Fibroblast of skin of left quadriceps (primary cell): ENCODE measurements at regions not wholly inside any gene's neighbourhood (a gene's known extent, or its start where the extent isn't known, plus 50 kb on each side); places are given as distances from the start of the nearest gene placed in this dataset.
"Not testable (repeated sequence)": the region's sequence is repeated elsewhere in the genome, so short reads cannot be mapped to it uniquely, and the experiment has no call there.

Source experiments
- DNase-seq, 2 experiments: peaks; one replicate each; pipeline ENCODE4 v3.0.0-alpha.2; 2013; ENCODE audit warnings: low read depth in 2 of 2

DNA sequence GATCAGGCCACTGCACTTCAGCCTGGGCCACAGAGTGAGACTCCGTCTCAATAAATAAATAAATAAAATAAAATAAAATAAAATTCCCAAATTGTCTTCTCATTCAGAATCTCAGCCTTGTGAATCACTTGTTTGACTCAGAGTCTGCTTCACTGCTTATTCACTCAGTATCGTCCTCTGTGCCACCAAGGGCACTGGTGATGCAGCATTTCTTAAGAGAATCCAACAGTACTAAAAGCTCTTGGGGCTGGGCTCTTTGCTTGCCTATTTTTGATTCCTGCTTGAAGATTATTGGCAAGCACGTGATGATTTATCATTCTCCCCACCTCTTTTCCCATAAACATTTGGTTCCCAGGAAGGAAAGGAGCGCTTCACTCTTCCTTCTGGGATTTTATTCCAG lies 54.8 kb upstream of the HMGB1 start:
- DNase-seq: peak in 1 of 2 experiments; percentile 4

DNA sequence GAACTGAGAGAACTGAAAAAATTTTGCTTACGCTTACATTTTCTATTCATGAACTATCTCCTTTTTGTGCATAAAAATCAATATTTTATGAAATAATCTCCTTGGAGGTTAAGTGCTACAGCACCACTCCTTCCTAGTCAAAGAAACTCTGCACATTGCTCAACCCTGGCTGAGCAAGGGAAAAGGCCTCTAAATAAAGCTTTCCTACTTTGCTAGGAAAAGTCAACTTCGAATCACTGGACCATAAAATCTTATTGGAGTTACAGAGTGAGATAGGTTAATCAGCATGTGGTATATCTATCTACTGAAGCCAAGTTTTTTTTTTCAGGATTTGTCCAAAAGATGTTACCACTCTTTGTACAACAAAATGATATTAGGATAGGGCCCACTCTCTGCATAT lies 57.5 kb upstream of the HMGB1 start:
- no peak for DNase-seq

DNA sequence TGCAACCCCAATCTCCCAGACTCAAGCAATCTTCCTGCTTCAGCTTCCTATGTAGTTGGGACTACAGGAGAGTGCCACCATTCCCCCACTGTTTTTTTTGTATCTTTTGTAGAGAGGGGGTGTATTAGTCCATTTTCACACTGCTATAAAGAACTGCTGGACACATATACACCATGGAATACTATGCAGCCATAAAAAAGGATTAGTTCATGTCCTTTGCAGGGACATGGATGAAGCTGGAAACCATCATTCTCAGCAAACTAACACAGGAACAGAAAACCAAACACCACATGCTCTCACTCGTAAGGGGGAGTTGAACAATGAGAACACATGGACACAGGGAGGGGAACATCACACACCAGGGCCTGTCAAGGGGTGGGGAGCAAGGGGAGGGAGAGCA lies 58.1 kb upstream of the HMGB1 start:
- not testable (repeated sequence) for DNase-seq

DNA sequence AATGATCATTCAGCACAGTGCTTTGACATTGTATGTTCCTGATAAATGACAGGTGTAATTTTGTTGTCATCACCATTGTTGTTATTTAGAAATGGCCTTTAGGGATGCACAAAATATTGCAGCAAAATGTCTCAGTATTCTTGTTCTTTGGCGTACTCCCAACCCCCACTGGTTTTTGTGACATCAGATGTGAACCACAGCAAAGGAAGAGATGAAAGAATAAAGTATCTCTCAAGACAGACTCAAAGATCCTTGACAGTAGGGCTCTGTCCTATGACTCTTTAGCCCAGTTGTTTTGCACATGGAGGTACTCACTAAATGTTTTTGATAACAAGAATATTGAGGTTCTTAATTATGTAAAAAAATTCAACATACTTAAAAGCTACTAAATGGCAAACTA lies 59.5 kb upstream of the HMGB1 start:
- DNase-seq: not testable (repeated sequence)

DNA sequence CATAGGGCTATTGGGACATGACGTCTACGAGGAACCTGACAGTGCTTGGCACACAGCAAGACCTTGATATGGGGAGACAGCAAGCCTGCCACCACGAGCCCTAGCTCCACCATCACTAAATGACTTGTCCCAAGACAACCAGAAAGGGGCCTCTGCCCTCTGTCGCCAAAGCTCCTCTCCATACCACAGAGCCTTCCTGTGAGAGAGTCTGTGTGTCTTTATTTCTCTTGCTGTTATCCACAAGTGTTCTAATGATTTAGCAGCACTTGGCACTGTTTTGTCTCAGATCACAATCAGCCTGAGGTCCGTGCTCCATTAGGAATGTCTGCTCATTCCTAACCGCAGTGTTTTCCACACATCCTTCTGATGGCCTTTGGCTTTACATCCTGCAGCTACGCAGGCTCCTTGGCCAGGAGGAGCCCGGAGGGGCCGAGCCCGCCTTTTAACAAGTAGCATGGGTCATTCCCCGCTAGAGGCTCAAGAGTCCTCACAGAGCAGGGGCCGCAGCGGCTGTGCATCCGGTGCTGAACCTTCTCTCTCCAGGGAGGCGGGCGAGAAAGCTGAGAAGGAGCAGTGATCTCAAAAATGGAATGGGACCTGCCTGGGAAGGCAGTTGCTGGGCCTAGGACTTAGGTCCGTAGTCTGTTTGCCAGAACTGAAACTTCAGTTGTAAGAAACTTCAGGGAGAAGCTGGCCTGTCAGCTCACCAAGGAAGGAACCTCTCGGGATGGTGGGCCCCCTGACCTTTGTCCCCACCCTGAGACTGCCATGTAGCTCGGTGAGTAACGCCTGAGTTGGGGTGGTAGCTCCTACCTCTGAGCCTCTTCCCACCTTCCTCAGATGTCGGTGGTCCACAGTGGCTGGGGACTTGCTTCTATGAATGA lies 61.1 kb upstream of the HMGB1 start:
- DNase-seq: peak in 1 of 2 experiments; percentile 3

DNA sequence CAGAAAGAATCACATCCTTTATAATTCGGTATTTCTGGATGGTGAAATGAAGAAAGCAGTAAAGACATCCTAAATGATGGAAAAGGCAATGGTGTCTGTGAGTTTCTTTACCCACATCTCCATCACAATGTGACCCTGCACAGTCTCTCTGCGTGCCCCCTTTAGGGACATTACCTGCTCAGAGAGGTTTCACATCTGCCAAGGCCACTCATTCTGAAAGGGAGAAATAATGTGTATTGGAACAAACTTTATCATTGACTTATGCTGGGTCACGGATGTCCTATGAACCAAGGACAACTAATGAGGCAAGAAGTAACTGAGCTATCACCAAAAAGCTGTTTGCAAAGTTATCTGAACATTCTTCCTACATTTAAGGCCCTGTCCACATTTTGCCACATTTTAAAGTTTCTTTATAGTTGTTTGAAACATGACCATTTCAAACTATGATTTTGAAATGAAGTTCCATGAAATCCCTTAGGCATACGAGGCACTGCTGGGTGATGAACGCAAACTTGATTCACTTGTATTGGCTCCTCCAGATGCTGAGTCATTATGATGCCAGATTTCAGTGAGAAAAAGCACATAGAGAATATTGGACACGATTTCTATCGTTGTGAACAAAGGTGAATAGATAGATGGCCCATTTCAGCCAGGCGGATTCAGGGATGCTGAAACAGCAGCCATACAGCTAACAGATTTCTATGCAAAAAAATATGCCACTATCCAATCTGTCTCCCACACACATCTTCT lies 63.5 kb upstream of the HMGB1 start:
- DNase-seq: no peak

DNA sequence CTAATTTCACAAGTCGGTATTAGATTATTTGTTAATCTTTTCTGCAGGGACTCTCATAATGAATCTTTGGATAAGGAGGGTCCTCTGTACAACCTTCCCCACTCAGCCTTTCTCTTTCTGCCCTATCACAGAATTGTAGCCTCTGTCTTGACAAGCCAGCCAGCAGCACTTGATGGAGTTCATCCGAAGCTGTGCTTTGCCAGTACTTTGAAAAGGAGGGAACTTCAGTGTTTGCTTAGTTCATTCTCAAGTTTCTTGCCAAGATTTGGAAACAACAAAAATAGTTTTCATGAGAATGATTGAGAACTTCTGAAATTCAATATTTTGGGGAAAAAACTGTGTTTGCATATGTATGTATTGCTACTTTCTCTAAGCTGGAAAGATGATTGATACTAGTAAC lies 69.3 kb upstream of the HMGB1 start:
- DNase-seq: no peak

DNA sequence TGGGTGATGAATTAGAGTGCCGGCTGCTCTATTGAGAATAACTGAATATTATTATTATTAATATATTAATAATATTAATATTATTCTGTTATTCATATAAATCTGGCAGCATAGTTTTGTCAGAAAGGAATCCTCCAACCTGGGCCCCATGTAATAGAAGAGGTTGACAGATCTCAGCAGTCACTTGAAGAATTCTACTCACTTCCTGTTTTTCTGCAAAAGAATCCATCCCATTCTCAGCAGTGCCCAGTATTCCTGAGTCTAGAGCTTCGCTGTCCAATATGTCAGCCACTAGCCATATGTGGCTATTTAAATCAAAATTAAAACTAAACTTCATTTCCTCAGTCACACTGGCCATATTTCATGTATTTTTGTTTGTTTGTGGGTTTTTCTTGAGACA lies 72.4 kb upstream of the USPL1 start:
- no peak for DNase-seq

DNA sequence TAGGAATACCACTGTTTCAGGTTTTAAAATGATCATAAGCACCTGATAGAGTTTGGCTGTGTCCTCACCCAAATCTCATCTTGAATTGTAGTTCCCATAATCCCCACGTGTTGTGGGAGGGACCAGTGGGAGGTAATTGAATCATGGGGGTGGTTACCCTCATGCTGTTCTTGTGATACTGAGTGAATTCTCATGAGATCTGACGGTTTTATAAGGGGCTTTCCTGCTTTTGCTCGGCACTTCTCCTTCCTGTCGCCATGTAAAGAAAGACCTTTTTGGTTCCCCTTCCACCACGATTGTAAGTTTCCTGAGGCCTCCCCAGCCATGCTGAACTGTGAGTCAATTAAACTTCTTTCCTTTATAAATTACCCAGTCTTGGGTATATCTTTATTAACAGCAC lies 69.7 kb upstream of the USPL1 start:
- DNase-seq: not testable (repeated sequence)

DNA sequence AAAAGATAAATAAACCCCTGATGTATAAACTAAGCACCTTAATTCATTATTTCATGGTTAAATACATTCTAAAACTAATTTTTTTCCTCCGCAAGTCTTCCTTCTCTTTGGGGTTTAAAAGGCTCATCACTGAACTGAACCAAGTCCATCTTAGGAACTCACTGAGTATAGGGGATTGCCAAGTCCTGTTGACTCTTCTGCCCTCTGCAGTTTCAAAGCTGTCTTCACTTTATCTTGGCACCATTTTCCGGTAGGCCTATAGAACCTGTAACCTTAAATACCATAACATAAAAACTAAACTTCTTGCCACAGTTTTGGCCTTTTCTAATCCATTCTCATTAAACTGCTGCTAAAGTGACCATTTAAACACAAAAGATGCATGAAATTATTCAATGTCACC lies 66.5 kb upstream of the USPL1 start:
- DNase-seq: no peak

DNA sequence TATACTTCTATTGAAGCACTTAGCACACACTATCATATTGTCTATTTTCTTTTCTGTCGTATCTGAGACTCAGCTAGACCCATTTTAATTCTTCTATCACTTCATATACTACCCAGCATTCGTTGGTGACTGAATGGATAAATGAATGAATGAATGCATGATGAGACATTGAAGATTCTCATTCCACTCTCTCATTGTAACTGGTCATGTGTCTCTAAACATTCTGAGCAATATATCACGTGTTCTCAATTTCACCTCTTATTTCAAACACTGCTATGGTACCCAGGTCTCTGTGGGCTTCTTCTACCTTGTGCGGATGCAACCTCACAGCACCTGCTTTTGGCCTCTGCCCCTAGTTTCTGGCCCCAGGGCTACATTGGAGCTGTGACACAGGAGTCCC lies 65.2 kb upstream of the USPL1 start:
- DNase-seq: no peak

DNA sequence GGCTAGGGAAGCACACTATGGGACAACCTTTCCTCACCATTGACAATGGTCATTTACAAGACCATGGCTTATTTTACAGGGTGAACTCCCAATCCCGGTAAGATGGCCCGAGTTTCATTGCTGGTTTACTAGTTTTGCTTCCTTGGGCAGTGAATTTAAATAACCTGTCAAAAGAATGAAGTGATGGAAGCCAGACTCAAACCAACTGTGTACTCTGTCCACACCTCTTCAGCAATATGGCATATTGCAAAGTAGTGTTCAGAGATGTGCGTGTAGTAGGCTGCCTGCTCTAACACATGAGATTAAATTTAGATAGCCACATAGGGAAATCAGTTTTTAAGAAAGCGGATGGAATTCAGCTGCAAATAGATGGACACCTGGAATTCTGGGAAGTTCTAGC lies 58.4 kb upstream of the USPL1 start:
- DNase-seq: no peak

DNA sequence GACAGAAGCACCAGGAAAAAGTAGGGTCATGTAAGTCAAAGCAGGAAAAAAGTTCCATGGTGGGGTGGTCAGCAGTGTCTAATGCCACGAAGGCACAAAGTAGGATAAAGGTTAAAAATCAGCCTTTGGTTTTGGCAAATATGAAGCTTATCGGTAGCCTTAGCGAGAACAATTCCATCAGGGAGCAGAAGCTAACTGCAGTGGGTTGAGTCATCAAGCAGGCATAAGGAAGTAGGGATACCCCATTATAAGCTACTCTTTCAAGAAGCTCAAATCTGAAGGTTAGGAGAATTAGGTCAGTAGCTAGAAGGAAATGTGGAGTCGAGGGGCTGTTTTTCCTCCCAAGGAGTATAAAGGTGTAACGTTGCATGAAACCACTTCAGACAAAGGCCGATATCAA lies 57.5 kb upstream of the USPL1 start:
- no peak for DNase-seq

DNA sequence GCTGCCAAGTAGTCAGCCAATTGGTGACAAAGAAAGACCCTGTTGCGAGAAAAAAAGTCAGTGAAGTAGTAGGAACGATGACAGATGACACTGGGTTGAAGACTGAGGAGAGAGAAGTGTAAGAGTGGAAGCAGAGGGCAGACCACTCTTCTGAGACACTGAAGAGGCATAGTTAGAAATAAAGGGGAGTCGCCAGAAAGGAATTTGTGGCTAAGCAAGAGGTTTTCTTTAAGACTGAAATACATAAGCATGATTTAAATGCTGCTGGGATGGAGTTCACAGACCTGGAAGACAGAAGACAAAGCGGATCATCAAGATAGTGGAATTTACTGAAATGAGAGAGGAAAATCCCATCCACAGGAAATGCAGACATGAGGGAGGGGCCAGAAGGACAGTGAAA lies 56.2 kb upstream of the USPL1 start:
- peak in 1 of 2 experiments; percentile 38 for DNase-seq

DNA sequence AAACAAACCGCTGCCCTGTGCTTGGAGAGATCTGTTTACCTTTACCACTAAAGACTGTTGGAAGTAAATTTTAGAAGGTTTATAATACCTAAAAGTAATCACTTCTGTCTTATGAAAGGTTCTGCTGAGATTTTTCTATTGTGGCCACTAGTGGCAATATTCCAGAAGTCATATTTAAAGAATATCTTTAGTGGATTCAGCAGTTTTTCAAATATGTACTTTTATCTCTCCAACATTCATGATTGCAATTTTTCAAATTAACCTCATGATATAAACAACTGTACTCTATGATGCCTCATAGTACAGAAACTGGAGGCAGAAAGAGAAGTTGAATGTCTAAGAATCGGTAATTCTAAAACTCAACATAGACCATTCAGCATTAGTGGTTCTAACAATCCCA lies 53.2 kb upstream of the USPL1 start:
- no peak for DNase-seq

DNA sequence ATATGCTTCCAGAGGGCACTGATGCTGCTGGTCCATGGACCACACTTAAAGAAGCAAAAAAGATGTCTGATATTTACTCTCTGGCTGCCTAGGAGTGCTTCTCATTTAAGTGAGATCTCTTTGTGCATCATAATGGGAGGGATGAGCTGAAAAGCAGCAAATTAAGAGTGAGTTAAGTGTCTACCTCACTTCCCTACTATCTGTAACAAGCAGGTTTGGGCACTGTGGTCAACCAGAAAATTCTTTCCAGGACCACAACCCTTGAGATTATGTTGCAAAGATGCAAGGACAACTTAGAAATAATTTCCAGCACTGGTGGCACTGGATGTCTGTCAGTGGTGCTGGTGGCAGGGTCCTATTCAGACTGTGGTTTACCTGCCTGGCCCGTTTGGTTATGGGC lies 52.1 kb upstream of the USPL1 start:
- no peak for DNase-seq

DNA sequence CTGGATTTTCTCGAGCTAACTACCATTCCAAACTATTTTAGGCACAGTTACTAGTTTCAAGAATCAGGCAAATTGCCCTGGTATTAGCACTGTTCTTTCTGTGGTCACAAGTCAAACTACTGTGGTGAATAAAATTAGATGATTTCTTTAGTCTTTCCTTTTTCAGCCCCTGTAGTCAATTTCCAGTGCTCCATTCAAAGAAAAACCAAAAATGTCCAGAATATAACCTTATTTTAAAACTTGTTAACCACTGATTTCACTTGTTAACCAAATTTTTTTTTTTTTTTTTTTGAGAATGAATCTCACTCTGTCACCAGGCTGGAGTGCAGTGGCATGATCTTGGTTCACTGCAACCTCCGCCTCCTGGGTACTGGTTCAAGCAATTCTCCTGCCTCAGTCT lies 50.6 kb upstream of the USPL1 start:
- no peak for DNase-seq
